ENCODE measurements at regions not wholly inside any gene's neighbourhood (a gene's known extent, or its start where the extent isn't known, plus 50 kb on each side); places are given as distances from the start of the nearest gene placed in this dataset.
"Not testable (repeated sequence)": the region's sequence is repeated elsewhere in the genome, so short reads cannot be mapped to it uniquely, and the experiment has no call there.

DNA sequence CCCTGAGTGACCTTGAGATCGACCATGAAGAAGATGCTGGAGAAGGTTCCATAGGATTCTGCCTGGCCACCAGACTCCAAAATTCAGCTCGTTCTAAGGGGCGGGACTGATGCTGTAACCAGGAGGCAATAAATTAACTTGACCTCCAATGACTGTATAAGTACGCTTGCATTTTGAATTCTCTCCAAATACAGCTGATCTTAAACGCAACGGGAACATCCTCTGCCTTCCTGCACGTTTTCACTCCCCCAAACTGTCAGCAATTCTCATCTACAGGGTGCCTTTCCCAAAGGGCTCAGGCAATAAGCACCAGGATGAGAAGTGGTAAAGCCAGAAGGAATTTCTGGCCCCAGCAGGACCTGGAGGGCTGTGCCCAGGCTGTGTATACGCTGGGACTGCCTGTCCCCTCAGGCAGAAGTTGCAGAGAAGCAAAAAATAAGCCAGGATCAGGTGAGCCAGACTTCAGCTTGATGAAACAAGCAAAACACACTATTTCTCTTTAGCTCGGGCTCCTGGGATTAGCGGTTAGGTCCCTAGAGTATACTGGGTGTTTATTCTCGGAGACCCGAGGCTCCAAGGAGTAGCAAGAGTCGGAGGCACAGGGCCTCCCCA lies 124.8 kb downstream of the LRIG2 start:
- H3K4me3 ChIP-seq (ENCODE audit: low read depth, low read length) = no peak overlapping the region
- TF ChIP-seq, protein P1, sequence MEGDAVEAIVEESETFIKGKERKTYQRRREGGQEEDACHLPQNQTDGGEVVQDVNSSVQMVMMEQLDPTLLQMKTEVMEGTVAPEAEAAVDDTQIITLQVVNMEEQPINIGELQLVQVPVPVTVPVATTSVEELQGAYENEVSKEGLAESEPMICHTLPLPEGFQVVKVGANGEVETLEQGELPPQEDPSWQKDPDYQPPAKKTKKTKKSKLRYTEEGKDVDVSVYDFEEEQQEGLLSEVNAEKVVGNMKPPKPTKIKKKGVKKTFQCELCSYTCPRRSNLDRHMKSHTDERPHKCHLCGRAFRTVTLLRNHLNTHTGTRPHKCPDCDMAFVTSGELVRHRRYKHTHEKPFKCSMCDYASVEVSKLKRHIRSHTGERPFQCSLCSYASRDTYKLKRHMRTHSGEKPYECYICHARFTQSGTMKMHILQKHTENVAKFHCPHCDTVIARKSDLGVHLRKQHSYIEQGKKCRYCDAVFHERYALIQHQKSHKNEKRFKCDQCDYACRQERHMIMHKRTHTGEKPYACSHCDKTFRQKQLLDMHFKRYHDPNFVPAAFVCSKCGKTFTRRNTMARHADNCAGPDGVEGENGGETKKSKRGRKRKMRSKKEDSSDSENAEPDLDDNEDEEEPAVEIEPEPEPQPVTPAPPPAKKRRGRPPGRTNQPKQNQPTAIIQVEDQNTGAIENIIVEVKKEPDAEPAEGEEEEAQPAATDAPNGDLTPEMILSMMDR (IDR thresholded peaks at IDR 0.05; ENCODE audit: low read depth, low read length) = no peak

DNA sequence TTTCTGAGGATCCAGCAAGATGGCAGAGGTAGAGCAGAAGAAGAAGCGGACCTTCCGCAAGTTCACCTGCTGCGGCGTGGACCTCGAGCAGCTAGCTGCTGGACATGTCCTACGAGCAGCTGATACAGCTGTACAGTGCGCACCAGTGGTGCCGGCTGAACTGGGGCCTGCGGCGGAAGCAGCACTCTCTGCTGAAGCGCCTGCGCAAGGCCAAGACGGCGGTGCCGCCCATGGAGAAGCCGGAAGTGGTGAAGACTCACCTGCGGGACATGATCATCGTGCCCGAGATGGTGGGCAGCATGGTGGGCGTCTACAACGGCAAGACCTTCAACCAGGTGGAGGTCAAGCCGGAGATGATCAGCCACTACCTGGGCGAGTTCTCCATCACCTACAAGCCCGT lies 125.8 kb downstream of the LRIG2 start:
- TF ChIP-seq, protein P1 (IDR thresholded peaks at IDR 0.05; ENCODE audit: low read depth, low read length) = no peak
- no peak overlapping the region for H3K4me3 ChIP-seq (ENCODE audit: low read depth, low read length)

DNA sequence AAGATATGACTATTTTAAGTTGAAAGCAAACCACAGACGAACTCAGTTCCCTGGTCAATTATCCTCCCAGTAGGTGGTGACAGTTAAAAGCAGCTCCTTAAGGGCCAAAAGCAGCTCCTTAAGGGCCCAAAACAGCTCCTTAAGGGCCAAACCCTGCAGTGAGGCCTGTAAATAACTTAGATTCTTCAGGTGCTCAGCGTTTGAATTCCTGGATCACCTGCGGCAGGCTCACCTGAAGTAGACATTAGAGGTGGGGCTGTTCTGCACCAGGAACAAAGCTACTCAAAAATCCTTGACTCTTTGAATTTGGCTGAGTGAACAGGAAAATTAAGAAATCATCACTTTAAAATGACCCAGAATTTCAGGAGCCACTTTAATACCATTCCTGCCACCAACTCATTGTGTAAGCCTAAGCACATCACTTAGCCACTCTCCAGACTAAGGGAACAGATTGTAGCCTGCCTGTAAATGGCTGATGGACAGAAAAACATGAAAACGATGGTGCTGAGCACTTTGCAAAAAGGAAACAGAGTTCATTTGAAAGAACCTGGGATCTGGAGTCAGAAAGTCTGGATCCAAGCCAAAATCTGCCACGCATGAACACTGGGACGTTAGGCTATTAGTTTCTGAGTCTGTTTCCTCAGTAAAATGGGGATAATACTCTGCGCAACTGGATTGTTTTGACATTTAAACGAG lies 126.9 kb downstream of the LRIG2 start:
- no peak overlapping the region for H3K4me3 ChIP-seq (ENCODE audit: low read depth, low read length)
- TF ChIP-seq, protein P1 (IDR thresholded peaks at IDR 0.05; ENCODE audit: low read depth, low read length) = no peak

DNA sequence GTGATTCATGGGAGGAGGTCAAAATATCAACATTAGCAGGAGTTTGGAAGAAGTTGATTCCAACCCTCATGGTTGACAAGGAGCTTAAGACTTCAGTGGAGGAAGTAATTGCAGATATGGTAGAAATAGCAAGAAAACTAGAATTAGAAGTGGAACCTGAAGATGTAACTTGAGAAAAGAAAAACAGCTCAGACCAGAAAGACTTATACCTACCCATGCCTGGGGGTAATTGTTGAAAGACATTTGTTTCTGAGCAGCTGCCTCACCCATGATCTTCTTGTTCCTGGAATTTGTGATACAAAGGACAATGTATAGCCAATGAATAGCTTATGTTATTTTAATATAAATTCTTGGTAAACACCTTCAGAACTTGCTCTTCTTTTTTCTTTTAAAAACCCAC lies 128.6 kb downstream of the LRIG2 start:
- no peak overlapping the region for H3K4me3 ChIP-seq (ENCODE audit: low read depth, low read length)
- TF ChIP-seq, protein P1 (IDR thresholded peaks at IDR 0.05; ENCODE audit: low read depth, low read length) = no peak

DNA sequence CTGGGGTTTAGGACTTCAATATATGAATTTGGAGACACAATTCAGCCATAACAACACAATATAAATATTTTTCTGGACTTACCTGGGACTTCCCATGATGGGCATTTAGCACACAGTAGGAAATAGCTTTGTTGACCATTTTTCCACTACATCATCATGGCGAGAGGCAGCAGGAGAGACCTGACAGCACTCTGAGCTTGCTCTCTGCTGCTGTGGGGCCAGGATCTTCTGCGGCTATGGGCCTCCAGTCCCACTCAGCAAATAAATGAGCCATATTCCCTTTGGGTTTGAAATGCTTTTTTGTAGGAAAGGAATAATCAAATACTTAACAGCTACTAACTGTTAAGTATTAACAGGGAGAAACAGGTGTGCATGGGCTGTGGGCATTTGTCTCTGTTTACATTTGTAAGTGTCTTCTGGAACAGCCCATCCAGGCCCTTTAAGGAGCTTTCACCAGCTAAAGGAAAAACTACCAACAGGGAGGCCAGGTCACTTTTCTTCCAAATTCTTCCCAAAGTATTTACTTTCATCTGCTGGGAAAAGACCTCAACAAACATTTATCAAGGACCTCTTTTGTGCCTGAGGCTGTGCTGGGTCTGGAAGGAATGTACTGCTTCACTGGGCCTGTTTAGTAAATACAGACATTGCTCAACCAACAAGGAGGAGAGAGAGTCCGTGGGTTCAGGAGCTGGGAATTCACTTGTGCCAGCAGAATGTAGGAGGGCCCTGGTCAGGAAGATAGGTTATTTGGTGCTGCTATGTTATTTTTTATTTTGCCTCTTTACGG lies 133.2 kb downstream of the LRIG2 start:
- TF ChIP-seq, protein P1 (IDR thresholded peaks at IDR 0.05; ENCODE audit: low read depth, low read length) = no peak
- H3K4me3 ChIP-seq (ENCODE audit: low read depth, low read length) = no peak overlapping the region

DNA sequence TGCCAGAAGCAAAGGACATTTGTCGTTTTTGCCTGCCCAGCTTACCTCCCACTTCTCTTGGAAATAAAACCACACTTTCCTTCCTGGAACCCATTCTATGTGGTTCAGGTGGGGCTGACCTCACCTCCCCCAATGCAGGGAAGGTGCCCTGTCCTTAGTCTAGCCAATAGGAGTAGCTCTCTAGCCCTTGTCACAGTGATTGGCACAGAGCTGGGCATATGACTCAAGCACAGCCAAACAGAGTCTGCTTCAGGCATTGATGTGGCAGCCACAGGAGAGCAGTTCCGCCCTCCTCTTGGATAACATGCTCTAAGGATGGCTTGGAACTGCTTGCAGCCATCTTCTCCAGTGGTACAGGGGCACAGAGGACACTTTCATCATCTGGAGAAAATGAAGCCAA lies 134.0 kb downstream of the LRIG2 start:
- no peak overlapping the region for H3K4me3 ChIP-seq (ENCODE audit: low read depth, low read length)
- TF ChIP-seq, protein P1 (IDR thresholded peaks at IDR 0.05; ENCODE audit: low read depth, low read length) = no peak

DNA sequence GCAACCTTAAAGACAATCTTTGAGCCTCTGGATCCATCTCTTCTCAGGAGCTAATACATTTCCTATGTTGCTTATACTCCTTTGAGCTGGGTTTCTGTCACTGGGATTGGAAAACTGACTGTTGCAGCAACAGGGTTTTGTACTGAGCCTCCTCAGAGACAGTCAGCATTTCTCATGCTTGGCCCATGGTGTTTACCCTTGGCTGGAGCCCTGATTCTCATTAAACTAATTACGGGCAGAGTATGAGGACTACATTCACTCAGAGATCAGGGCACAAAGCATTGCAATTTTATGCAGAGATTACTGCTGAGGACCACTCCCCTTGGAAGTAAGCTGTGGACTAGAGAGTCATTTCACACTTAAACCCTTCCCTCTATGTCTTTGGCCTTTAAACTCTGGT lies 134.5 kb downstream of the LRIG2 start:
- TF ChIP-seq, protein P1 (IDR thresholded peaks at IDR 0.05; ENCODE audit: low read depth, low read length) = no peak
- no peak overlapping the region for H3K4me3 ChIP-seq (ENCODE audit: low read depth, low read length)

DNA sequence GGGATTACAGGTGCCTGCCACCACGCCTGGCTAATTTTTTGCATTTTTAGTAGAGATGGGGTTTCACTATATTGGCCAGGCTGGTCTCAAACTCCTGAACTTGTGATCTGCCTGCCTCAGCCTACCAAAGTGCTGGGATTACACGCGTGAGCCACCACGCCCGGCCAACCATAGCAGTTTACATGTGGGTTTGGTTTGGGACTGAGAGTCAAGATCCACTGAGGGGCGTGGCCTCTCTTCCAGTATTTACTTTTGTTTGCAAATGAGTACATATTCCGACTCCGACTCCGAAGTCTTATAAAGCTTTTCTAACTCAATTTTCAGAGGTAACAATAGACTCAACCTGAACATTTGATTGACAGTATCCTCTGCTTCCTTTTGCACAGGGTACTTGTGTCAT lies 135.4 kb downstream of the LRIG2 start:
- H3K4me3 ChIP-seq (ENCODE audit: low read depth, low read length) = not testable (repeated sequence)
